Activated naive CD4-positive, alpha-beta T cell treated with anti-CD3 and anti-CD28 coated beads, Interleukin-2, amount 10 ng/mL, durations not matched to agents 7 days and 5 days (primary cell): ENCODE measurements at regions not wholly inside any gene's neighbourhood (a gene's known extent, or its start where the extent isn't known, plus 50 kb on each side); places are given as distances from the start of the nearest gene placed in this dataset.
"Not testable (repeated sequence)": the region's sequence is repeated elsewhere in the genome, so short reads cannot be mapped to it uniquely, and the experiment has no call there.

Source experiments
- CTCF ChIA-PET: fragments of 350-600 bp; sonication (Branson Sonifier 250); formaldehyde crosslinking; loops from one replicate; lab custom pipeline; 2021; ENCODE audit warnings: antibody characterized with exemption; lab: Charles Lee
- DNase-seq: peaks from one replicate; pipeline ENCODE4 v3.0.0-alpha.2; 2020
- H3K27ac Mint-ChIP-seq: one replicate; pipeline ENCODE4 v1.8.0; 2021; ENCODE audit warnings: mild to moderate bottlenecking, moderate library complexity, mixed read lengths
- H3K27me3 Mint-ChIP-seq: one replicate; pipeline ENCODE4 v1.8.0; 2021; ENCODE audit warnings: mild to moderate bottlenecking, mixed read lengths
- H3K36me3 Mint-ChIP-seq: one replicate; pipeline ENCODE4 v1.8.0; 2021; ENCODE audit warnings: mixed read lengths
- H3K4me1 Mint-ChIP-seq: one replicate; pipeline ENCODE4 v1.8.0; 2021; ENCODE audit warnings: mixed read lengths
- H3K4me3 Mint-ChIP-seq: one replicate; pipeline ENCODE4 v1.8.0; 2021; ENCODE audit warnings: mild to moderate bottlenecking, moderate library complexity, mixed read lengths
- H3K9me3 Mint-ChIP-seq: one replicate; pipeline ENCODE4 v1.8.0; 2021; ENCODE audit warnings: mixed read lengths

DNA sequence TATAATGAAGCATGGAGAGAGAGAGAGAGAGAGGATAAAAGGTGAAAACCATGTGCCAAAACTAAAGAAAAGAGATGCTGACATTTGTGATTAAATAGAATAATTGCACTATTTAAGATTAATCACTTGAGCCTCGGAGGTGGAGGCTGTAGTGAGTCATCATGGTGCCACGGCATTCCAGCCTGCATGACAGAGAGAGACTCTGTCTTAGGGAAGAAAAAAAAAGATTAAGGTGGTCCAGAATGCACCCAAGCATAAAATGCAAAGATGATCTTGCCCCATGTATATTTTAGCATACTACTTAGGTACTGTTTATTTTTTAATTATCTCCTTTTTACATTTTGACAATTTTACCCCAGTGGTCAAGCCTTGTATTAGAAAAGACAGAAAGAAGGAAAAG, 742.5 kb downstream of the SPATA31A1 start:
- H3K27ac Mint-ChIP-seq, H3K4me1 Mint-ChIP-seq: not testable (repeated sequence)

GRCh38 chr9:40106003-40106782, 750.7 kb downstream of the SPATA31A1 start:
- H3K4me1 Mint-ChIP-seq, CTCF ChIA-PET, H3K36me3 Mint-ChIP-seq, H3K9me3 Mint-ChIP-seq, H3K27me3 Mint-ChIP-seq: not testable (repeated sequence)
- peak; percentile 28 for DNase-seq
- Mint-ChIP-seq H3K27ac (peak overlapping the region; percentile 65), H3K4me3 (peak overlapping the region; percentile 84)

More for the DNA sequence above, 742.5 kb downstream of the SPATA31A1 start:
- H3K36me3 Mint-ChIP-seq, DNase-seq, H3K27me3 Mint-ChIP-seq, H3K4me3 Mint-ChIP-seq, H3K9me3 Mint-ChIP-seq, CTCF ChIA-PET: not testable (repeated sequence)

- H3K27me3 Mint-ChIP-seq, H3K27ac Mint-ChIP-seq, H3K36me3 Mint-ChIP-seq, H3K4me1 Mint-ChIP-seq, H3K4me3 Mint-ChIP-seq, H3K9me3 Mint-ChIP-seq, CTCF ChIA-PET: not testable (repeated sequence)
- DNase-seq: peak; percentile 19
Measured at GRCh38 chr9:40106783-40107248, 751.3 kb downstream of the SPATA31A1 start.

GRCh38 chr9:40107251-40107650, 751.8 kb downstream of the SPATA31A1 start:
- H3K4me3 Mint-ChIP-seq, H3K4me1 Mint-ChIP-seq, H3K27me3 Mint-ChIP-seq, H3K36me3 Mint-ChIP-seq, CTCF ChIA-PET, H3K9me3 Mint-ChIP-seq, H3K27ac Mint-ChIP-seq: not testable (repeated sequence)
- peak; percentile 14 for DNase-seq

DNA sequence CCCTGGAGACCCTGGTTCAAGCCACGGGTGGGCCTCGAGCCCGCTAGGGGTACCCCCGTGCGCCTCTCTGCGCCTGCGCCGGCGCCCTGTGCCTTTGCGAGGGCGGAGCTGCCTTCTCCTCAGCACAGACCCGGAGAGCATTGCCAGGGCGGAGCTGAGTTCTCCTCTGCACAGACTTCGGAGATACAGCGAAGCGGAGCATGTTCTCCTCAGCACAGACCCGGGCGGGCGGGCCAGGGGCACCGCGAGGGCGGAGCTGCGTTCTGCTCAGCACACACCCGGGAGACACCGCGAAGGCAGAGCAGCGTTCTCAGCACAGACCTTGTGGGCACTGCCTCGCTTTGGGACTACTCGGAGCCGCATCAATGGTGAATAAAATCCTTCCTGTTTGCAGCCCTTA, 753.0 kb downstream of the SPATA31A1 start:
- H3K4me1 Mint-ChIP-seq, H3K36me3 Mint-ChIP-seq, H3K27ac Mint-ChIP-seq, DNase-seq, H3K27me3 Mint-ChIP-seq, H3K9me3 Mint-ChIP-seq, H3K4me3 Mint-ChIP-seq, CTCF ChIA-PET: not testable (repeated sequence)

GRCh38 chr9:40110751-40111150, 755.3 kb downstream of the SPATA31A1 start:
- peak overlapping the region; percentile 57 for H3K4me3 Mint-ChIP-seq
- H3K4me1 Mint-ChIP-seq, H3K27me3 Mint-ChIP-seq, CTCF ChIA-PET, H3K9me3 Mint-ChIP-seq, H3K36me3 Mint-ChIP-seq: not testable (repeated sequence)
- DNase-seq: peak; percentile 10
- peak overlapping the region; percentile 65 for H3K27ac Mint-ChIP-seq

DNA sequence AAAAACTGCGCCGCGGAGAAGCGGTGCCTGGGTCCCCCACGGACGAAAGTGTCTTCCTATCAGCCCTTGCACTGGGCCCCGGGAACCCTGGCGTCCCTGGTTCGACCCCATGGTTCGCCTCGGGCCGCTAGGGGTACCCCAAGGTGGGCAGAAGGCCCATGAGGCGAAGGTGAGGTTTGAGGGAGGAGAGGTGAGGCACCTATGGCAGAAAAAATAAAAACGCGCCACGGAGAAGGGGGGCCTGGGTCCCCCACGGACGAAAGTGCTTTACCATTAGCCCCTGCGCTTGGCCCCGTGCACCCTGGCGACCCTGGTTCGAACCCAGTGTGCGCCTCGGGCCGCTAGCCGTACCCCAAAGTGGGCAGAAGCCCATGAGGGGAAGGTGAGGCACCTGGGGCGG, 756.1 kb downstream of the SPATA31A1 start:
- CTCF ChIA-PET, H3K4me3 Mint-ChIP-seq, H3K27me3 Mint-ChIP-seq, H3K27ac Mint-ChIP-seq, H3K9me3 Mint-ChIP-seq, H3K36me3 Mint-ChIP-seq, H3K4me1 Mint-ChIP-seq: not testable (repeated sequence)
- peak; percentile 9 for DNase-seq

DNA sequence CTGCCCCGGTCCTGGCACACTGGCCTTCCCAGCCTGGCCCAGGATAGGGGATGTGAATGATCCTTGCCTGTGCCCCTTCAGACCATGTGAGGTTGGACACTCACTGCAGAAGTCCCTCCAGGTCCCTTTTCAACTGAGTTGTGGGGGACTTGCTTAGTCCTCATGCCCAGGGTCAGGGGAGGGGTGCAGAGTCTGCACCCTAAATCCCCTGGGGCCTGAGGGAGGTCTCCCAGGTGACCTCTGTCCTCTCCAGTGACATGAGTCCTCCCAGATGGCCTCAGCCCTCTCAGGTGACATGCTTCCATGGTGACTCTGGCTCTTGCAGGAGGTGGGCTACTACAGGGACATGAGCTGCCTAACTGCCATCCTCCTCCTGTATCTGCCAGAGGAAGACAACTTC, 775.1 kb downstream of the SPATA31A1 start:
- DNase-seq, H3K27me3 Mint-ChIP-seq, H3K36me3 Mint-ChIP-seq, CTCF ChIA-PET, H3K27ac Mint-ChIP-seq, H3K9me3 Mint-ChIP-seq, H3K4me1 Mint-ChIP-seq, H3K4me3 Mint-ChIP-seq: not testable (repeated sequence)

DNA sequence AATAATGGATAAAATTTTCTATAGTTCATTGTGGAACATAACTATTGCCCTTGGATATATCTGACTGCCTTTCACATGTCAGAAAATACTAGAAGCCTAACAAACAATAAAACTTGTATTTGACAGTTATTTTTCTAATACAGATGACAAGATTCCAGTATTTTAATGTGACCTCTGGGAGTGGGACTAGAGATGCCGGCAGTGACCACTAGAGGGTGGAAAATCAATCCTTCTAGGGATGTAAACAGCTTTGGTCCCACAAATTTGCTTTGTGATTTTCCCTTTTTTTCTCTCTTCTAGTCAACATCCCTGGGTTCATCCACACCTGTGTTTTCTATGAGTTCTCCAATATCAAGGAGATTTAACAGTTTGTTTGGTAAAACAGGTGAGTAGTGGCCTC, 813.7 kb downstream of the SPATA31A1 start:
- H3K27me3 Mint-ChIP-seq, H3K9me3 Mint-ChIP-seq, H3K36me3 Mint-ChIP-seq, H3K4me3 Mint-ChIP-seq, H3K4me1 Mint-ChIP-seq, H3K27ac Mint-ChIP-seq, DNase-seq, CTCF ChIA-PET: not testable (repeated sequence)

GRCh38 chr9:40173316-40173715, 817.8 kb downstream of the SPATA31A1 start:
- H3K4me1 Mint-ChIP-seq, CTCF ChIA-PET, DNase-seq, H3K27ac Mint-ChIP-seq, H3K36me3 Mint-ChIP-seq, H3K27me3 Mint-ChIP-seq, H3K4me3 Mint-ChIP-seq, H3K9me3 Mint-ChIP-seq: not testable (repeated sequence)

- H3K27ac Mint-ChIP-seq, H3K4me3 Mint-ChIP-seq, CTCF ChIA-PET, H3K4me1 Mint-ChIP-seq, H3K27me3 Mint-ChIP-seq, H3K9me3 Mint-ChIP-seq, H3K36me3 Mint-ChIP-seq, DNase-seq: not testable (repeated sequence)
Measured at GRCh38 chr9:40174035-40174434, 818.6 kb downstream of the SPATA31A1 start.

DNA sequence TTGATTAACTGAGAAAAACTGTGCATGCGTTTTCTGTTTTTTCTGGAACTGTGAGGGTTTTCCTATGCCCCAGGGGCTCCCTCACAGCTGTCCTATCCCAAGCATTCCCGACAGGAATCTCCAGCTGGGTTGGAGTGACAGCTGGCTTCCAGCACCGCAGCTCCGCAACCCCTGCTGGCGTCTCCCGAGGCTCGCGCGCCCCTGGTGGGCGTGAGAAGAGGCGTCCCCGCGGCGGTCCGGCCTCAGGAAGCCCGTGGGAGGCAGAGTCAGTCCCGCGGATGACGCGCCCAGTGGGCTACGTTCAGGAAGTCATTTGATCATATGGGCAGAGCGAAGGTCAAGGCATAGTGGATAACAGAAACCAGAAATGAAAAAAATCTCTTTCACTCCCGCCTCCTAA, 821.9 kb downstream of the SPATA31A1 start:
- H3K27me3 Mint-ChIP-seq, H3K4me1 Mint-ChIP-seq, H3K9me3 Mint-ChIP-seq, H3K36me3 Mint-ChIP-seq, CTCF ChIA-PET, H3K4me3 Mint-ChIP-seq, DNase-seq, H3K27ac Mint-ChIP-seq: not testable (repeated sequence)

DNA sequence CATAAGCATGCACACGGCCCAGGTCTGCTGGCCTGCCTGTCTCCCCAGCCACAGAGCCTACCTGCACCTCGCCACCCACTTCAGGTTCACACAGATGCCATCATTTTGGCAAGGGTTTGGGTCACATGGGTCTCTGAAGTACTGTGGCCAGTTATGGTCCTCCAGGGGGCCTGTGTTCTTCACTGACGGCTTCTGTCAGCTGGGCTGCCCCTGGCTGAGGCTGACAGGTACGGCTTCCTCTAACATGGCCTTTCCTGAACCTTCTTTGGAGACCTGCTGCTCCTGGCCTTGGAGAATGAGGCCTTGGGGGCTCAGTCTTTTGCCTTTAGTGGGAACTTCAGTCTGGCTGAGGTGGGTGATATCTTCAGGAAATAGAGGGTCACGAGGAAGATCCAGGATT, 835.9 kb downstream of the SPATA31A1 start:
- CTCF ChIA-PET, DNase-seq, H3K36me3 Mint-ChIP-seq: not testable (repeated sequence)

GRCh38 chr9:40192162-40192561, 836.7 kb downstream of the SPATA31A1 start:
- H3K27ac Mint-ChIP-seq, H3K27me3 Mint-ChIP-seq, CTCF ChIA-PET, H3K4me1 Mint-ChIP-seq, H3K36me3 Mint-ChIP-seq, H3K9me3 Mint-ChIP-seq, DNase-seq, H3K4me3 Mint-ChIP-seq: not testable (repeated sequence)

More for the DNA sequence above, 835.9 kb downstream of the SPATA31A1 start:
- H3K4me1 Mint-ChIP-seq, H3K27me3 Mint-ChIP-seq, H3K9me3 Mint-ChIP-seq, H3K4me3 Mint-ChIP-seq, H3K27ac Mint-ChIP-seq: not testable (repeated sequence)

DNA sequence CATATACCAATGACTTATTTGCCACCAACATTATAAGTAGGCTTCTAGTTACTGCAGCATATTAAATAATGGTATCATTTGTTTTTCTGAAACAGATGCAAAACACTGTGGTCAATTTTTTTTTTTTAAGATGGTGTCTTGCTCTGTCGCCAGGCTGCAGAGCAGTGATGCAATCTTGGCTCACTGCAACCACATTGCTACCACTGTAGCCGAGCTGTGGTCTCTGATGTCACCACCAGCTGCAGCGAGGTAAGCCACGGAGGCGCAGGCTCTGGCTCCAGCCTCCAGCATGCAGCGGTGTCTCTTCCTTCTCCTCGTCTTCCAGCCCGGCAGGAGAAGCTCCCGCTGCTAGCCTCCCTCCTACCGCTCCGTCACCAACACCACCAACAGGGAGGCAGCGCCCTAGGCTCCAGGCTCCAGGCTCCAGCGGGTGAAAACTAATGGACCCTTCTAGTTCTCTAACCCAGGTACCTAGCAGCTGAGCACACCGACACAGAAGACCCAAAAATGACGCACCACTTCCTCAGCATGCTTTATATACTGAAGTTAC, 840.8 kb downstream of the SPATA31A1 start:
- H3K4me3 Mint-ChIP-seq, CTCF ChIA-PET, H3K4me1 Mint-ChIP-seq, H3K36me3 Mint-ChIP-seq, DNase-seq, H3K27ac Mint-ChIP-seq, H3K9me3 Mint-ChIP-seq, H3K27me3 Mint-ChIP-seq: not testable (repeated sequence)
